ENCODE measurements at regions not wholly inside any gene's neighbourhood (a gene's known extent, or its start where the extent isn't known, plus 50 kb on each side); places are given as distances from the start of the nearest gene placed in this dataset.
"Not testable (repeated sequence)": the region's sequence is repeated elsewhere in the genome, so short reads cannot be mapped to it uniquely, and the experiment has no call there.

GRCh38 chr14:44417809-44418208, 89.3 kb downstream of the FSCB start:
- TF ChIP-seq JUND (IDR thresholded peaks at IDR 0.05; ENCODE audit: low read depth) = no peak
- in situ Hi-C loops (cut with HindIII; ENCODE audit: low pct_unique_long_range_greater_than_20kb, low sequenced_read_pairs) = no loop called here
- DNase-seq (ENCODE audit: low read depth in 1 of 2, low spot score in 1 of 2) = no peak

- in situ Hi-C loops (cut with HindIII; ENCODE audit: low pct_unique_long_range_greater_than_20kb, low sequenced_read_pairs) = no loop called here
- no peak for DNase-seq (ENCODE audit: low read depth in 1 of 2, low spot score in 1 of 2)
- TF ChIP-seq JUND (IDR thresholded peaks at IDR 0.05; ENCODE audit: low read depth) = no peak
Measured at GRCh38 chr14:44414646-44415045, 92.4 kb downstream of the FSCB start.

GRCh38 chr14:44412858-44413569, 94.1 kb downstream of the FSCB start:
- no peak for DNase-seq (ENCODE audit: low read depth in 1 of 2, low spot score in 1 of 2)
- TF ChIP-seq JUND (IDR thresholded peaks at IDR 0.05; ENCODE audit: low read depth) = no peak
- in situ Hi-C loops (cut with HindIII; ENCODE audit: low pct_unique_long_range_greater_than_20kb, low sequenced_read_pairs) = no loop called here

GRCh38 chr14:44405011-44405486, 102.0 kb downstream of the FSCB start:
- no peak for TF ChIP-seq JUND (IDR thresholded peaks at IDR 0.05; ENCODE audit: low read depth)
- DNase-seq (ENCODE audit: low read depth in 1 of 2, low spot score in 1 of 2) = no peak
- in situ Hi-C loops (cut with HindIII; ENCODE audit: low pct_unique_long_range_greater_than_20kb, low sequenced_read_pairs) = no loop called here

- DNase-seq (ENCODE audit: low read depth in 1 of 2, low spot score in 1 of 2) = no peak
- no peak for TF ChIP-seq JUND (IDR thresholded peaks at IDR 0.05; ENCODE audit: low read depth)
- in situ Hi-C loops (cut with HindIII; ENCODE audit: low pct_unique_long_range_greater_than_20kb, low sequenced_read_pairs) = no loop called here
Measured at GRCh38 chr14:44404599-44404998, 102.5 kb downstream of the FSCB start.

GRCh38 chr14:44404036-44404435, 103.0 kb downstream of the FSCB start:
- DNase-seq (ENCODE audit: low read depth in 1 of 2, low spot score in 1 of 2) = no peak
- no peak for TF ChIP-seq JUND (IDR thresholded peaks at IDR 0.05; ENCODE audit: low read depth)
- in situ Hi-C loops (cut with HindIII; ENCODE audit: low pct_unique_long_range_greater_than_20kb, low sequenced_read_pairs) = no loop called here

- TF ChIP-seq JUND (IDR thresholded peaks at IDR 0.05; ENCODE audit: low read depth) = no peak
- DNase-seq (ENCODE audit: low read depth in 1 of 2, low spot score in 1 of 2) = no peak
- in situ Hi-C loops (cut with HindIII; ENCODE audit: low pct_unique_long_range_greater_than_20kb, low sequenced_read_pairs) = no loop called here
Measured at GRCh38 chr14:44403193-44403592, 103.9 kb downstream of the FSCB start.

- DNase-seq (ENCODE audit: low read depth in 1 of 2, low spot score in 1 of 2) = no peak
- TF ChIP-seq JUND (IDR thresholded peaks at IDR 0.05; ENCODE audit: low read depth) = no peak
- in situ Hi-C loops (cut with HindIII; ENCODE audit: low pct_unique_long_range_greater_than_20kb, low sequenced_read_pairs) = no loop called here
Measured at GRCh38 chr14:44396226-44396625, 110.9 kb downstream of the FSCB start.

- in situ Hi-C loops (cut with HindIII; ENCODE audit: low pct_unique_long_range_greater_than_20kb, low sequenced_read_pairs) = no loop called here
- no peak for TF ChIP-seq JUND (IDR thresholded peaks at IDR 0.05; ENCODE audit: low read depth)
- no peak for DNase-seq (ENCODE audit: low read depth in 1 of 2, low spot score in 1 of 2)
Measured at GRCh38 chr14:44392984-44393383, 114.1 kb downstream of the FSCB start.

GRCh38 chr14:44388306-44388705, 118.8 kb downstream of the FSCB start:
- no peak for DNase-seq (ENCODE audit: low read depth in 1 of 2, low spot score in 1 of 2)
- TF ChIP-seq JUND (IDR thresholded peaks at IDR 0.05; ENCODE audit: low read depth) = no peak
- in situ Hi-C loops (cut with HindIII; ENCODE audit: low pct_unique_long_range_greater_than_20kb, low sequenced_read_pairs) = no loop called here

GRCh38 chr14:44385906-44386305, 121.2 kb downstream of the FSCB start:
- in situ Hi-C loops (cut with HindIII; ENCODE audit: low pct_unique_long_range_greater_than_20kb, low sequenced_read_pairs) = no loop called here
- no peak for DNase-seq (ENCODE audit: low read depth in 1 of 2, low spot score in 1 of 2)
- TF ChIP-seq JUND (IDR thresholded peaks at IDR 0.05; ENCODE audit: low read depth) = no peak

GRCh38 chr14:44385296-44385695, 121.8 kb downstream of the FSCB start:
- in situ Hi-C loops (cut with HindIII; ENCODE audit: low pct_unique_long_range_greater_than_20kb, low sequenced_read_pairs); DNase-seq (ENCODE audit: low read depth in 1 of 2, low spot score in 1 of 2): not testable (repeated sequence)

- in situ Hi-C loops (cut with HindIII; ENCODE audit: low pct_unique_long_range_greater_than_20kb, low sequenced_read_pairs); DNase-seq (ENCODE audit: low read depth in 1 of 2, low spot score in 1 of 2): not testable (repeated sequence)
Measured at GRCh38 chr14:44384601-44385293, 122.3 kb downstream of the FSCB start.
